GM23338 (cell line): ENCODE measurements at regions not wholly inside any gene's neighbourhood (a gene's known extent, or its start where the extent isn't known, plus 50 kb on each side); places are given as distances from the start of the nearest gene placed in this dataset.

Source experiments
- ATAC-seq: fragments of 200-7000 bp; cut with Tn5 transposase; 3 replicates; pipeline ENCODE4 v1.9.1; 2020
- DNase-seq: peaks from one replicate; pipeline ENCODE4 v3.0.0-alpha.2; 2015; ENCODE audit warnings: low spot score
- H2AFZ ChIP-seq: fragments of 200-600 bp; sonication (generic); 2 replicates; pipeline ENCODE4 v1.8.0; 2016; ENCODE audit warnings: antibody characterized with exemption, mild to moderate bottlenecking, moderate library complexity
- H3F3A ChIP-seq: fragments of 200-600 bp; sonication (generic); replicated peaks from 2 replicates; pipeline ENCODE4 v1.8.0; 2017; ENCODE audit warnings: antibody characterized with exemption, mixed run types, low read depth
- H3K27ac ChIP-seq: fragments of 200-600 bp; sonication (generic); 2 replicates; pipeline ENCODE4 v1.6.1; 2016; ENCODE audit warnings: low read depth
- H3K27me3 ChIP-seq: fragments of 200-600 bp; sonication (generic); 2 replicates; pipeline ENCODE4 v1.8.0; 2016; ENCODE audit warnings: mild to moderate bottlenecking, mixed run types, moderate library complexity; ENCODE audit not compliant: insufficient read depth
- H3K36me3 ChIP-seq: fragments of 200-600 bp; sonication (generic); 2 replicates; pipeline ENCODE4 v1.8.0; 2016; ENCODE audit warnings: mild to moderate bottlenecking; ENCODE audit not compliant: insufficient read depth
- H3K4me1 ChIP-seq: fragments of 200-600 bp; sonication (generic); 2 replicates; pipeline ENCODE4 v1.8.0; 2016; ENCODE audit warnings: mild to moderate bottlenecking, moderate library complexity; ENCODE audit not compliant: insufficient read depth
- H3K4me2 ChIP-seq: fragments of 200-600 bp; sonication (generic); 2 replicates; pipeline ENCODE4 v1.7.1; 2017; ENCODE audit warnings: mixed run types
- H3K4me3 ChIP-seq: fragments of 200-600 bp; sonication (generic); 2 replicates; pipeline ENCODE4 v1.6.1; 2016; ENCODE audit warnings: mixed run types
- H3K79me2 ChIP-seq: fragments of 200-600 bp; sonication (generic); replicated peaks from 2 replicates; pipeline ENCODE4 v1.8.0; 2017; ENCODE audit warnings: mild to moderate bottlenecking; ENCODE audit not compliant: insufficient read depth
- H3K9me2 ChIP-seq: fragments of 200-600 bp; sonication (generic); 2 replicates; pipeline ENCODE4 v1.8.0; 2017; ENCODE audit not compliant: insufficient read depth
- H4K20me1 ChIP-seq: fragments of 200-600 bp; sonication (generic); replicated peaks from 2 replicates; pipeline ENCODE4 v1.8.0; 2017; ENCODE audit warnings: mild to moderate bottlenecking; ENCODE audit not compliant: insufficient read depth
- H3K27ac Mint-ChIP-seq: 2 replicates; pipeline ENCODE4 v1.8.0; 2020; ENCODE audit warnings: inconsistent platforms, mild to moderate bottlenecking, moderate library complexity, mixed read lengths
- H3K27me3 Mint-ChIP-seq: 3 replicates; pipeline ENCODE4 v1.8.0; 2022; ENCODE audit warnings: low read depth, mild to moderate bottlenecking, moderate library complexity, mixed read lengths, inconsistent platforms; ENCODE audit not compliant: insufficient read depth, poor library complexity
- H3K36me3 Mint-ChIP-seq: 3 replicates; pipeline ENCODE4 v1.8.0; 2021; ENCODE audit warnings: low read depth, mild to moderate bottlenecking, inconsistent platforms, moderate library complexity, mixed read lengths
- H3K4me1 Mint-ChIP-seq: 3 replicates; pipeline ENCODE4 v1.8.0; 2020; ENCODE audit warnings: mild to moderate bottlenecking, inconsistent platforms, mixed read lengths
- H3K4me3 Mint-ChIP-seq: 3 replicates; pipeline ENCODE4 v1.8.0; 2021; ENCODE audit warnings: moderate library complexity, mild to moderate bottlenecking, inconsistent platforms, mixed read lengths
- H3K9me3 Mint-ChIP-seq: 3 replicates; pipeline ENCODE4 v1.8.0; 2020; ENCODE audit warnings: moderate library complexity, mild to moderate bottlenecking, inconsistent platforms, mixed read lengths
- CREB1 ChIP-seq: fragments of 250-450 bp; sonication (Bioruptor Pico); IDR thresholded peaks from 2 replicates; pipeline ENCODE4 v1.5.0; 2020; ENCODE audit warnings: low read depth, mild to moderate bottlenecking, moderate library complexity
- CTCF ChIP-seq, 2 experiments: fragments of 200-600 bp in 1 of 2; sonication (generic) in 1 of 2; conservative IDR thresholded peaks; 2 replicates each; pipeline versions ENCODE4 v1.5.1 to v1.6.1; 2016 to 2017; ENCODE audit warnings: antibody characterized with exemption in 2 of 2, low read depth in 2 of 2, mild to moderate bottlenecking in 2 of 2, moderate library complexity in 1 of 2
- ETS1 ChIP-seq: IDR thresholded peaks from 2 replicates; pipeline ENCODE4 v1.6.1; 2016; ENCODE audit warnings: antibody characterized with exemption
- EZH2 ChIP-seq: fragments of 200-600 bp; sonication (generic); IDR thresholded peaks from one replicate; pipeline ENCODE4 v1.8.0; 2017; ENCODE audit warnings: antibody characterized with exemption, mild to moderate bottlenecking, low read depth; ENCODE audit not compliant: unreplicated experiment
- EZH2phosphoT487 ChIP-seq: fragments of 200-600 bp; sonication (generic); IDR thresholded peaks from one replicate; pipeline ENCODE4 v1.8.1; 2018; ENCODE audit warnings: antibody characterized with exemption; ENCODE audit not compliant: unreplicated experiment
- JUNB ChIP-seq: IDR thresholded peaks from one replicate; pipeline ENCODE4 v1.6.1; 2016; ENCODE audit warnings: antibody characterized with exemption; ENCODE audit not compliant: unreplicated experiment
- NANOG ChIP-seq: IDR thresholded peaks from 2 replicates; pipeline ENCODE4 v1.6.1; 2016; ENCODE audit warnings: antibody characterized with exemption, borderline replicate concordance
- POLR2AphosphoS5 ChIP-seq: IDR thresholded peaks from 2 replicates; pipeline ENCODE4 v1.6.1; 2016; ENCODE audit warnings: antibody characterized with exemption, low read depth
- REST ChIP-seq: IDR thresholded peaks from one replicate; pipeline ENCODE4 v1.6.1; 2018; ENCODE audit warnings: antibody characterized with exemption; ENCODE audit not compliant: unreplicated experiment
- STAT1 ChIP-seq: IDR thresholded peaks from one replicate; pipeline ENCODE4 v1.6.1; 2016; ENCODE audit warnings: antibody characterized with exemption; ENCODE audit not compliant: unreplicated experiment
- ZNF114 ChIP-seq: fragments of 250-450 bp; sonication (Bioruptor Pico); IDR thresholded peaks from 2 replicates; pipeline ENCODE4 v1.5.0; 2020; ENCODE audit warnings: mild to moderate bottlenecking, moderate library complexity
- ZNF331 ChIP-seq: fragments of 250-450 bp; sonication (Bioruptor Pico); IDR thresholded peaks from 2 replicates; pipeline ENCODE4 v1.5.0; 2020; ENCODE audit warnings: low read depth, mild to moderate bottlenecking, moderate library complexity
- ZNF462 ChIP-seq: fragments of 250-450 bp; sonication (Bioruptor Pico); IDR thresholded peaks from 2 replicates; pipeline ENCODE4 v1.5.0; 2020; ENCODE audit warnings: mild to moderate bottlenecking, moderate library complexity

- no peaks in the 10 kb centered on the region for H3K79me2 ChIP-seq
- no peak overlapping the region for H2AFZ ChIP-seq
- no peak for ATAC-seq
- TF ChIP-seq ETS1 (no peak), STAT1 (no peak), JUNB (no peak), REST (no peak), CTCF (conservative IDR thresholded peaks at IDR 0.05; ENCODE audit: low read depth in 2 of 2) (no peak), EZH2 (no peak), CREB1 (CRISPR knock-in tag) (no peak), NANOG (no peak), EZH2phosphoT487 (no peak), ZNF114 (no peak), POLR2AphosphoS5 (no peak), ZNF331 (CRISPR knock-in tag) (no peak), ZNF462 (CRISPR knock-in tag) (no peak)
- H3F3A ChIP-seq = no peaks in the 10 kb centered on the region
- no peaks in the 10 kb centered on the region for H3K27me3 ChIP-seq
- Mint-ChIP-seq H3K4me3 (no peak overlapping the region), H3K27me3 (no peaks in the 10 kb centered on the region), H3K27ac (no peak overlapping the region), H3K9me3 (no peaks in the 10 kb centered on the region), H3K4me1 (peaks cover 6% of the 10 kb centered on the region; the same call in 2 of the 3 replicates), H3K36me3 (0 out of 3 replicates have a peak, but pooled peaks cover 2% of the 10 kb centered on the region)
- no peaks in the 10 kb centered on the region for H3K36me3 ChIP-seq
- 0 out of 2 replicates have a peak, but pooled peaks cover 2% of the 10 kb centered on the region for H3K9me2 ChIP-seq
- no peak overlapping the region for H3K4me2 ChIP-seq
- H3K4me3 ChIP-seq = no peak overlapping the region
- H3K27ac ChIP-seq = no peak overlapping the region
- H3K4me1 ChIP-seq = peaks cover 2% of the 10 kb centered on the region; the same call in 1 of the 2 replicates
- H4K20me1 ChIP-seq = no peaks in the 10 kb centered on the region
- DNase-seq = no peak
Measured at GRCh38 chr6:153949616-153950015, 89.4 kb upstream of the OPRM1 start.
